SK-N-SH (cell line): ENCODE measurements at regions not wholly inside any gene's neighbourhood (a gene's known extent, or its start where the extent isn't known, plus 50 kb on each side); places are given as distances from the start of the nearest gene placed in this dataset.

Experiments
- CTCF ChIA-PET: fragments of 300-600, 350-600 bp; formaldehyde crosslinking; extraction: SDS; loops from one replicate; lab custom pipeline; 2021; lab: Yijun Ruan, JAX
- POLR2A ChIA-PET: fragments of 350-600 bp; sonication (Branson Sonifier 250); formaldehyde crosslinking; extraction: SDS; loops from one replicate; lab custom pipeline; 2020; ENCODE audit warnings: antibody characterized with exemption, inconsistent platforms; lab: Yijun Ruan, JAX
- DNase-seq: peaks from one replicate; pipeline ENCODE4 v3.0.0; 2012
- H2AFZ ChIP-seq: fragments of 200-600 bp; sonication (generic); 2 replicates; pipeline ENCODE4 v1.8.1; 2016; ENCODE audit warnings: antibody characterized with exemption, mild to moderate bottlenecking, low read depth
- H3F3A ChIP-seq: fragments of 200-600 bp; sonication (generic); replicated peaks from 2 replicates; pipeline ENCODE3; 2016; ENCODE audit warnings: antibody characterized with exemption, mild to moderate bottlenecking; ENCODE audit not compliant: insufficient read depth
- H3K27ac ChIP-seq, 2 experiments: fragments of 200-500 bp in 1 of 2; fragments of 200-600 bp in 1 of 2; sonication (Bioruptor generic) in 1 of 2; sonication (generic), shearing (Covaris generic) in 1 of 2; 2 replicates each; pipeline versions ENCODE4 v1.5.1 to v1.6.1; 2014 to 2016; ENCODE audit warnings: low read depth in 2 of 2, inconsistent platforms in 1 of 2, low read length in 1 of 2, mild to moderate bottlenecking in 1 of 2, mixed read lengths in 1 of 2
- H3K27me3 ChIP-seq: fragments of 200-600 bp; sonication (generic), shearing (Covaris generic); 2 replicates; pipeline ENCODE4 v1.6.1; 2016; ENCODE audit warnings: mixed run types; ENCODE audit not compliant: insufficient read depth
- H3K36me3 ChIP-seq, 2 experiments: fragments of 200-500 bp in 1 of 2; fragments of 200-600 bp in 1 of 2; sonication (Bioruptor generic) in 1 of 2; sonication (generic) in 1 of 2; replicated peaks in 1 of 2; 2 replicates each; pipeline versions ENCODE3 to v1.5.1; 2014 to 2016; ENCODE audit warnings: low read length in 1 of 2, mild to moderate bottlenecking in 1 of 2; ENCODE audit not compliant: insufficient read depth in 2 of 2, control insufficient read depth in 1 of 2
- H3K4me1 ChIP-seq, 2 experiments: fragments of 200-500 bp in 1 of 2; fragments of 200-600 bp in 1 of 2; sonication (Bioruptor generic) in 1 of 2; sonication (generic), shearing (Covaris generic) in 1 of 2; 2 replicates each; pipeline versions ENCODE4 v1.5.1 to v1.6.1; 2014 to 2016; ENCODE audit warnings: low read depth in 1 of 2, low read length in 1 of 2, mixed run types in 1 of 2; ENCODE audit not compliant: insufficient read depth in 2 of 2, control insufficient read depth in 1 of 2
- H3K4me2 ChIP-seq: fragments of 200-600 bp; sonication (generic), shearing (Covaris generic); 2 replicates; pipeline ENCODE4 v1.6.1; 2017; ENCODE audit warnings: mixed run types
- H3K4me3 ChIP-seq, 2 experiments: fragments of 200-500 bp in 1 of 2; fragments of 200-600 bp in 1 of 2; sonication (Bioruptor generic) in 1 of 2; sonication (generic), shearing (Covaris generic) in 1 of 2; 2 replicates each; pipeline versions ENCODE4 v1.5.1 to v1.8.1; 2014 to 2016; ENCODE audit warnings: low read depth in 2 of 2, inconsistent platforms in 1 of 2, low read length in 1 of 2, mild to moderate bottlenecking in 1 of 2, mixed read lengths in 1 of 2, moderate library complexity in 1 of 2
- H3K79me2 ChIP-seq: fragments of 200-600 bp; sonication (generic); 2 replicates; pipeline ENCODE4 v1.8.1; 2017; ENCODE audit warnings: mild to moderate bottlenecking; ENCODE audit not compliant: insufficient read depth
- H3K9ac ChIP-seq: fragments of 200-600 bp; sonication (generic); 2 replicates; pipeline ENCODE4 v1.6.1; 2017; ENCODE audit warnings: mixed run types
- H3K9me2 ChIP-seq: fragments of 200-600 bp; sonication (generic); 2 replicates; pipeline ENCODE4 v1.6.1; 2017; ENCODE audit warnings: mixed run types
- H3K9me3 ChIP-seq: fragments of 200-600 bp; sonication (generic); 2 replicates; pipeline ENCODE4 v1.6.1; 2017; ENCODE audit warnings: mixed run types, mild to moderate bottlenecking, moderate library complexity
- H4K20me1 ChIP-seq: fragments of 200-600 bp; sonication (generic); 2 replicates; pipeline ENCODE4 v1.6.1; 2017; ENCODE audit warnings: mild to moderate bottlenecking, mixed run types; ENCODE audit not compliant: insufficient read depth
- ELF1 ChIP-seq: IDR thresholded peaks from 2 replicates; pipeline ENCODE4 v1.4.0; 2012
- FOSL2 ChIP-seq: IDR thresholded peaks from 2 replicates; pipeline ENCODE4 v1.4.0; 2012; ENCODE audit warnings: low read depth, mild to moderate bottlenecking, moderate library complexity, borderline replicate concordance
- FOXJ3 ChIP-seq: sonication (generic); formaldehyde crosslinking; IDR thresholded peaks from 2 replicates; pipeline ENCODE4 v1.5.1; 2020; ENCODE audit warnings: mild to moderate bottlenecking, missing genetic modification reagents
- FOXM1 ChIP-seq: IDR thresholded peaks from 2 replicates; pipeline ENCODE4 v1.4.0; 2012; ENCODE audit warnings: low read depth, mild to moderate bottlenecking
- GABPA ChIP-seq: IDR thresholded peaks from 2 replicates; pipeline ENCODE4 v1.4.0; 2012; ENCODE audit warnings: low read depth, mild to moderate bottlenecking
- GATA2 ChIP-seq: sonication (generic); formaldehyde crosslinking; IDR thresholded peaks from 2 replicates; pipeline ENCODE4 v1.5.0; 2020; ENCODE audit warnings: mild to moderate bottlenecking, missing genetic modification reagents
- IRF3 ChIP-seq: fragments of 150-350 bp; IDR thresholded peaks from 2 replicates; pipeline ENCODE4 v1.6.1; 2016; ENCODE audit warnings: mild to moderate bottlenecking, low read depth, low read length
- MEF2A ChIP-seq: IDR thresholded peaks from 2 replicates; pipeline ENCODE4 v1.4.0; 2012; ENCODE audit warnings: low read depth, borderline replicate concordance
- POLR2AphosphoS5 ChIP-seq: IDR thresholded peaks from 2 replicates; pipeline ENCODE4 v1.6.1; 2012; ENCODE audit warnings: low read depth, low read length
- RAD21 ChIP-seq: IDR thresholded peaks from 2 replicates; pipeline ENCODE4 v1.6.1; 2012; ENCODE audit warnings: mild to moderate bottlenecking, low read length
- SIN3A ChIP-seq: IDR thresholded peaks from 2 replicates; pipeline ENCODE4 v1.6.1; 2012; ENCODE audit warnings: low read depth, mild to moderate bottlenecking, low read length, moderate library complexity, borderline replicate concordance
- SMC3 ChIP-seq: IDR thresholded peaks from 2 replicates; pipeline ENCODE4 v1.6.1; 2012; ENCODE audit warnings: low read depth, low read length, improper control_type of control experiment
- TAF1 ChIP-seq: IDR thresholded peaks from 2 replicates; pipeline ENCODE4 v1.6.1; 2012; ENCODE audit warnings: low read depth, mild to moderate bottlenecking, low read length, moderate library complexity, borderline replicate concordance
- TCF12 ChIP-seq: IDR thresholded peaks from 2 replicates; pipeline ENCODE4 v1.4.0; 2012
- USF2 ChIP-seq: fragments of 150-350 bp; IDR thresholded peaks from 2 replicates; pipeline ENCODE4 v1.6.1; 2017; ENCODE audit warnings: antibody characterized with exemption, low read length, low read depth, borderline replicate concordance
- YY1 ChIP-seq: IDR thresholded peaks from 2 replicates; pipeline ENCODE4 v1.4.0; 2012; ENCODE audit warnings: low read depth, mild to moderate bottlenecking
- WGBS: methylation state at CpG from one replicate; pipeline ENCODE4 v1.1.6; 2017; ENCODE audit warnings: low lambda C conversion rate; 5-methylcytosine and 5-hydroxymethylcytosine counted together
- TF ChIP-seq, protein P1 (sequence below): IDR thresholded peaks from 2 replicates; pipeline ENCODE4 v1.4.0; 2012; ENCODE audit warnings: low read depth
- TF ChIP-seq, protein P2 (sequence below): IDR thresholded peaks from 2 replicates; pipeline ENCODE4 v1.4.0; 2012; ENCODE audit warnings: low read depth, borderline replicate concordance

DNA sequence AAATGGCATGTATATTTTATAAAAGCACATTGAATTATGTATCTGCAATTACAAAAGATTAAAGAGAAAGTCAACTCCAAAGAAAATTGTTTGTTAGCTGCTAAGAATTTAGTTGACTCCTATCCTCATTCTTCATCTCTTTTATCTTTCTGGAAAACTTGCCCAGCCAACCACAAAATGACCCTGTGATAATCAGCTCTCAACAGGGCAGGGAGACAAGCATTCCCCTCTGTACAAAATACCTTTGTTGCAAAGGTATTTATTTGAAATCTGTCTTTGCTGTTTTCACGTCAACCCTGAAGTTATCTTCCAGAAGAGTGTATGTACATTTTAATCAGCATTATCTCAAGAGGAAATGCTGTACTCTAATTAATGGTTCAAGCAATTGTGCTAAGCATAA, 191.1 kb upstream of the DDI1 start:
- H2AFZ ChIP-seq: no peak overlapping the region

GRCh38 chr11:103848686-103849085, 187.8 kb upstream of the DDI1 start:
- Histone ChIP-seq H3K27me3 (no peaks in the 10 kb centered on the region), H2AFZ (no peak overlapping the region), H3K36me3 (no peaks in the 10 kb centered on the region), H3K9me2 (no peaks in the 10 kb centered on the region), H3F3A (no peaks in the 10 kb centered on the region), H3K9ac (no peak overlapping the region), H3K4me1 (peaks cover 0 to 6% of the 10 kb centered on the region in 2 experiments; a peak in 1 of 4 replicates), H3K9me3 (no peaks in the 10 kb centered on the region), H3K27ac (no peak overlapping the region), H3K4me3 (no peak overlapping the region), H4K20me1 (no peaks in the 10 kb centered on the region), H3K4me2 (no peak overlapping the region), H3K79me2 (no peaks in the 10 kb centered on the region)
- WGBS: 92% methylated on average over 5 of the region's 5 CpGs
- POLR2A ChIA-PET: no interaction called here
- no peak for TF ChIP-seq USF2
- TF ChIP-seq FOSL2: no peak
- no peak for TF ChIP-seq SMC3
- no peak for TF ChIP-seq TAF1
- TF ChIP-seq TCF12: no peak
- TF ChIP-seq IRF3: no peak
- TF ChIP-seq FOXJ3 (CRISPR knock-in tag): no peak
- TF ChIP-seq, protein P1, sequence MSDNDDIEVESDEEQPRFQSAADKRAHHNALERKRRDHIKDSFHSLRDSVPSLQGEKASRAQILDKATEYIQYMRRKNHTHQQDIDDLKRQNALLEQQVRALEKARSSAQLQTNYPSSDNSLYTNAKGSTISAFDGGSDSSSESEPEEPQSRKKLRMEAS: no peak
- TF ChIP-seq ELF1: no peak
- no peak for TF ChIP-seq YY1
- TF ChIP-seq GATA2 (CRISPR knock-in tag): no peak
- no peak for TF ChIP-seq MEF2A
- TF ChIP-seq, protein P2, sequence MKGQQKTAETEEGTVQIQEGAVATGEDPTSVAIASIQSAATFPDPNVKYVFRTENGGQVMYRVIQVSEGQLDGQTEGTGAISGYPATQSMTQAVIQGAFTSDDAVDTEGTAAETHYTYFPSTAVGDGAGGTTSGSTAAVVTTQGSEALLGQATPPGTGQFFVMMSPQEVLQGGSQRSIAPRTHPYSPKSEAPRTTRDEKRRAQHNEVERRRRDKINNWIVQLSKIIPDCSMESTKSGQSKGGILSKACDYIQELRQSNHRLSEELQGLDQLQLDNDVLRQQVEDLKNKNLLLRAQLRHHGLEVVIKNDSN: no peak
- DNase-seq: no peak
- CTCF ChIA-PET: interaction anchor here (1.4 kb wide), 1 partner anchor 14 kb away, joined by 4 read pairs; no protein-coding TSS in a partner anchor

More for the DNA sequence above, 191.1 kb upstream of the DDI1 start:
- Histone ChIP-seq H3K27me3 (no peaks in the 10 kb centered on the region), H3K9me2 (no peaks in the 10 kb centered on the region), H3K79me2 (no peaks in the 10 kb centered on the region), H3F3A (no peaks in the 10 kb centered on the region), H3K9ac (no peak overlapping the region), H3K4me1 (peaks cover 0 to 11% of the 10 kb centered on the region in 2 experiments; a peak in 2 of 4 replicates), H3K27ac (no peak overlapping the region), H3K36me3 (no peaks in the 10 kb centered on the region), H3K9me3 (no peaks in the 10 kb centered on the region), H3K4me3 (no peak overlapping the region), H3K4me2 (no peak overlapping the region), H4K20me1 (no peaks in the 10 kb centered on the region)
- ChIA-PET POLR2A (no interaction called here), CTCF (no interaction called here)
- WGBS: 90% methylated on average over 1 of the region's 1 CpG
- TF ChIP-seq GABPA (no peak), POLR2AphosphoS5 (no peak), TAF1 (no peak), ELF1 (no peak), GATA2 (CRISPR knock-in tag) (no peak), SIN3A (no peak), IRF3 (no peak), FOSL2 (no peak), RAD21 (no peak), YY1 (no peak), FOXM1 (no peak)
- TF ChIP-seq, protein P1: no peak
- DNase-seq: no peak
